A549 (cell line): ENCODE measurements at regions not wholly inside any gene's neighbourhood (a gene's known extent, or its start where the extent isn't known, plus 50 kb on each side); places are given as distances from the start of the nearest gene placed in this dataset.

ENCODE experiments used
- CBX2 ChIP-seq: fragments of 200-600 bp; sonication (generic); IDR thresholded peaks from 2 replicates; pipeline ENCODE4 v1.6.1; 2016; ENCODE audit warnings: low read depth, mild to moderate bottlenecking, borderline replicate concordance
- CEBPB ChIP-seq, 2 experiments: fragments of >200 bp in 1 of 2; sonication (Bioruptor Twin) in 1 of 2; formaldehyde crosslinking in 1 of 2; IDR thresholded peaks; 2 replicates each; pipeline ENCODE4 v1.6.1; 2012 to 2016
- EP300 ChIP-seq, 2 experiments: fragments of >200 bp; sonication (Bioruptor Twin); formaldehyde crosslinking; IDR thresholded peaks; 2 replicates in 1 of 2; 3 replicates in 1 of 2; pipeline ENCODE4 v1.6.1; 2016 to 2017
- FOSB ChIP-seq: fragments of 250-450 bp; sonication (Bioruptor Pico); IDR thresholded peaks from 2 replicates; pipeline ENCODE4 v1.5.0; 2020; ENCODE audit warnings: mild to moderate bottlenecking, moderate library complexity
- FOSL2 ChIP-seq, 2 experiments: fragments of 450-650 bp in 1 of 2; fragments of >200 bp in 1 of 2; sonication (Bioruptor Twin) in 1 of 2; formaldehyde crosslinking; IDR thresholded peaks; 2 replicates each; pipeline versions ENCODE4 v1.5.0 to v1.6.1; 2016 to 2020; ENCODE audit warnings: mild to moderate bottlenecking in 1 of 2, moderate library complexity in 1 of 2
- JUN ChIP-seq, 2 experiments: fragments of >200 bp; sonication (Bioruptor Twin); formaldehyde crosslinking; IDR thresholded peaks; 2 replicates in 1 of 2; 3 replicates in 1 of 2; pipeline ENCODE4 v1.6.1; 2016 to 2017
- POLR2A ChIP-seq: IDR thresholded peaks from 2 replicates; pipeline ENCODE4 v1.6.1; 2012; ENCODE audit warnings: mild to moderate bottlenecking, low read length
- RAD21 ChIP-seq, 2 experiments: fragments of >200 bp in 1 of 2; sonication (Bioruptor Twin) in 1 of 2; formaldehyde crosslinking in 1 of 2; IDR thresholded peaks in 1 of 2; conservative IDR thresholded peaks in 1 of 2; 2 replicates in 1 of 2; 3 replicates in 1 of 2; pipeline ENCODE4 v1.6.1; 2012 to 2018; ENCODE audit warnings: inconsistent platforms in 1 of 2
- SMC3 ChIP-seq: fragments of >200 bp; sonication (Bioruptor Twin); formaldehyde crosslinking; IDR thresholded peaks from 3 replicates; pipeline ENCODE4 v1.6.1; 2018; ENCODE audit warnings: inconsistent platforms
- TF ChIP-seq, protein P1 (sequence below): fragments of >200 bp; sonication (Bioruptor Twin); formaldehyde crosslinking; IDR thresholded peaks from 3 replicates; pipeline ENCODE4 v1.5.1; 2016

DNA sequence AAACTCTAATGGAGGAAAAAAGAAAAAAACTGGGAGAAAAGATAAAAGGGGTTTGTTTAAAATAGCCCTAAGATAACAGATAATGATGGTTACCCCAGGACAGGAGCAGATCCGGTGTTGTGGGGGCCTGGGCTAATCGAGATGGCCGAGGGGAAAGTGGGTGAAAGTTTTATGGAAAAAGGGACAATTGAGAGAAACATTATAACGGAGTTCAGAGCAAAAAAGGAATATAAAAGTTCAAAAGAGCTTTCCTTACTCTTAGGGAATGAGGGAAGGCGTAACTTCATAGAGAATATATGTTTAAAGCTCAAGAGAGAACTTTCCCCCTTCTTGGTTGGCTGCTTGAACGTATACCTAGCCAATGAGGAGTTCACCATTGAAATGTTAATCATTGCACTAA, 131.4 kb downstream of the BAMBI start:
- TF ChIP-seq FOSL2 (IDR thresholded peaks at IDR 0.05) (no peak), FOSL2 (CRISPR knock-in tag; IDR thresholded peaks at IDR 0.05) (no peak), SMC3 (no peak), POLR2A (no peak), RAD21 (conservative IDR thresholded peaks at IDR 0.05 in 1 of 2, IDR thresholded peaks at IDR 0.05 in 1 of 2) (no peak), FOSB (no peak), CBX2 (no peak), JUN (IDR thresholded peaks at IDR 0.05) (no peak), CEBPB (IDR thresholded peaks at IDR 0.05) (no peak), EP300 (IDR thresholded peaks at IDR 0.05) (no peak)
- TF ChIP-seq, protein P1, sequence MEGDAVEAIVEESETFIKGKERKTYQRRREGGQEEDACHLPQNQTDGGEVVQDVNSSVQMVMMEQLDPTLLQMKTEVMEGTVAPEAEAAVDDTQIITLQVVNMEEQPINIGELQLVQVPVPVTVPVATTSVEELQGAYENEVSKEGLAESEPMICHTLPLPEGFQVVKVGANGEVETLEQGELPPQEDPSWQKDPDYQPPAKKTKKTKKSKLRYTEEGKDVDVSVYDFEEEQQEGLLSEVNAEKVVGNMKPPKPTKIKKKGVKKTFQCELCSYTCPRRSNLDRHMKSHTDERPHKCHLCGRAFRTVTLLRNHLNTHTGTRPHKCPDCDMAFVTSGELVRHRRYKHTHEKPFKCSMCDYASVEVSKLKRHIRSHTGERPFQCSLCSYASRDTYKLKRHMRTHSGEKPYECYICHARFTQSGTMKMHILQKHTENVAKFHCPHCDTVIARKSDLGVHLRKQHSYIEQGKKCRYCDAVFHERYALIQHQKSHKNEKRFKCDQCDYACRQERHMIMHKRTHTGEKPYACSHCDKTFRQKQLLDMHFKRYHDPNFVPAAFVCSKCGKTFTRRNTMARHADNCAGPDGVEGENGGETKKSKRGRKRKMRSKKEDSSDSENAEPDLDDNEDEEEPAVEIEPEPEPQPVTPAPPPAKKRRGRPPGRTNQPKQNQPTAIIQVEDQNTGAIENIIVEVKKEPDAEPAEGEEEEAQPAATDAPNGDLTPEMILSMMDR: no peak
